Mesendoderm (in vitro differentiated cells): ENCODE measurements at regions not wholly inside any gene's neighbourhood (a gene's known extent, or its start where the extent isn't known, plus 50 kb on each side); places are given as distances from the start of the nearest gene placed in this dataset.

Experiments
- DNase-seq: peaks from one replicate; pipeline ENCODE4 v3.0.0; 2013
- H2AK5ac ChIP-seq: 2 replicates; pipeline ENCODE4 v1.6.1; 2013; ENCODE audit warnings: low read length, inconsistent platforms
- H2BK120ac ChIP-seq: 2 replicates; pipeline ENCODE4 v1.6.1; 2013; ENCODE audit warnings: low read depth, mild to moderate bottlenecking, low read length, moderate library complexity, mixed read lengths
- H2BK15ac ChIP-seq: replicated peaks from 2 replicates; pipeline ENCODE4 v1.6.1; 2013; ENCODE audit warnings: low read depth, mild to moderate bottlenecking, moderate library complexity
- H2BK5ac ChIP-seq: 2 replicates; pipeline ENCODE4 v1.6.1; 2013; ENCODE audit warnings: low read length, inconsistent platforms
- H3K18ac ChIP-seq: 2 replicates; pipeline ENCODE4 v1.6.1; 2013; ENCODE audit warnings: mild to moderate bottlenecking, low read length, mixed read lengths
- H3K23ac ChIP-seq: one replicate; pipeline ENCODE4 v1.6.1; 2013; ENCODE audit warnings: low read length
- H3K27ac ChIP-seq: 2 replicates; pipeline ENCODE4 v1.5.1; 2013; ENCODE audit warnings: low read depth, mild to moderate bottlenecking, inconsistent platforms, low read length, moderate library complexity
- H3K27me3 ChIP-seq: 2 replicates; pipeline ENCODE4 v1.6.1; 2013; ENCODE audit warnings: low read length, control low read depth, mild to moderate bottlenecking, inconsistent platforms; ENCODE audit not compliant: insufficient read depth, poor library complexity
- H3K36me3 ChIP-seq: 2 replicates; pipeline ENCODE4 v1.6.1; 2013; ENCODE audit warnings: low read length, inconsistent platforms; ENCODE audit not compliant: control insufficient read depth, insufficient read depth
- H3K4ac ChIP-seq: one replicate; pipeline ENCODE4 v1.6.1; 2013; ENCODE audit warnings: low read depth, mild to moderate bottlenecking, low read length, moderate library complexity
- H3K4me1 ChIP-seq: 2 replicates; pipeline ENCODE4 v1.6.1; 2013; ENCODE audit warnings: low read depth, low read length, inconsistent platforms; ENCODE audit not compliant: control insufficient read depth
- H3K4me2 ChIP-seq: 2 replicates; pipeline ENCODE4 v1.6.1; 2013; ENCODE audit warnings: low read length
- H3K4me3 ChIP-seq: 2 replicates; pipeline ENCODE4 v1.5.1; 2013; ENCODE audit warnings: mild to moderate bottlenecking, low read length
- H3K56ac ChIP-seq: one replicate; pipeline ENCODE4 v1.6.1; 2013; ENCODE audit warnings: low read length
- H3K79me1 ChIP-seq: 2 replicates; pipeline ENCODE4 v1.6.1; 2013; ENCODE audit warnings: low read length, inconsistent platforms
- H3K79me2 ChIP-seq: 2 replicates; pipeline ENCODE4 v1.6.1; 2013; ENCODE audit warnings: mild to moderate bottlenecking, low read length; ENCODE audit not compliant: control insufficient read depth, insufficient read depth
- H3K9ac ChIP-seq: 2 replicates; pipeline ENCODE4 v1.6.1; 2013; ENCODE audit warnings: low read length, inconsistent platforms
- H4K5ac ChIP-seq: one replicate; pipeline ENCODE4 v1.6.1; 2013; ENCODE audit warnings: low read length
- H4K8ac ChIP-seq: one replicate; pipeline ENCODE4 v1.6.1; 2013; ENCODE audit warnings: low read depth, mild to moderate bottlenecking, control low read depth, low read length, moderate library complexity
- WGBS: extraction: QIAGEN DNeasy Blood & Tissue Kit; methylation state at CpG from one replicate; pipeline ENCODE4 v1.1.7; 2013; ENCODE audit warnings: low lambda C conversion rate, missing lambda C conversion rate; ENCODE audit not compliant: insufficient coverage; ENCODE audit errors: extremely low coverage; 5-methylcytosine and 5-hydroxymethylcytosine counted together

DNA sequence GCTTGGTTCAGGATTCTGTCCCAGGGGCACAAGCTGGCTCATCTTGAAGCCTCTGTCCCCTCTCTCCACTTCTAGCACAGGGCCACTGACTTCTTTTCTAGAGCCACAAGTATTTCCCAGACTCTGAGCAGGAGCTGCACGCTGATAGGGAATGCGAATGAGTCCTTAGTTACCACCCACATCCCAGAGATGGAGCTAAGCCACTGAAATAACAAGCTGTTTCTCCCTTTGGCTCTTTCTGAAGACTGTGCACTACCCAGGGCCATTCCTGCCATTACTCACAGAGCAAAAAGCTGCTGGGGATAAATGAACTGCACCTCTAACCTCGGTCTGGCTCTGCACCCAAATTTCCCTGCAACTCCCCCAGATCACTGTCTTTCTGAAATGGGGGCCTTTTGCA is 70.6 kb downstream of the TSN start:
- Histone ChIP-seq H3K9ac (no peak overlapping the region), H3K18ac (no peak overlapping the region), H3K79me1 (no peaks in the 10 kb centered on the region), H3K4me3 (no peak overlapping the region), H3K79me2 (no peaks in the 10 kb centered on the region), H4K5ac (no peak overlapping the region), H3K27me3 (no peaks in the 10 kb centered on the region), H2BK15ac (no peak overlapping the region), H3K4ac (no peak overlapping the region), H2BK5ac (no peak overlapping the region), H3K27ac (no peak overlapping the region), H3K36me3 (no peaks in the 10 kb centered on the region), H3K23ac (no peak overlapping the region), H3K4me2 (no peak overlapping the region), H3K4me1 (no peaks in the 10 kb centered on the region), H2BK120ac (no peak overlapping the region), H2AK5ac (no peak overlapping the region), H4K8ac (no peak overlapping the region), H3K56ac (no peak overlapping the region)
- WGBS: no CpG with 5 or more reads among the region's 3 CpGs
- no peak for DNase-seq

DNA sequence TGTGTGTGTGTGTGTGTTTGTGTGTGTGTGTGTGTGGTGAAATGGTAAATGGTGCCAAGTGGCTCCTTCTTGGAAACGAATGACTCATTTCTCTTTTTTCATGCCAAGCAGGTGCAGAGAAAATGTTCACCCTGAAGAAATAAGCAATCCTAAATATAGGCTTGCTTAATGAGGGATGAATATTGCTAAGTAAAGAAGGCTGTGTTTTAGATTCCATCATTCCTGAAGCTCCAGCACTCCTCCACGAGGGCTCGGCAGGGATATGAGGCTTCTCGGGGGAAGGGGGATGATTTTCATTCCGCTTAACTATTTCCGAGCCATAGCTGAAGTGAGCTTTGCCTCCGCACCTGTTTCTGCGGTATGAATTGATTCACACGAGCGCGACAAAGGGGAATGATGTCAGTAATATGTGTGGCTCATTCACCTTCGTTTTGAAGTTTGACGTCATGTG is 72.9 kb downstream of the TSN start:
- Histone ChIP-seq H3K27me3 (no peaks in the 10 kb centered on the region), H2BK5ac (no peak overlapping the region), H3K9ac (no peak overlapping the region), H3K79me1 (no peaks in the 10 kb centered on the region), H3K4me3 (no peak overlapping the region), H3K27ac (no peak overlapping the region), H2AK5ac (no peak overlapping the region), H3K4ac (no peak overlapping the region), H3K4me2 (no peak overlapping the region), H2BK120ac (no peak overlapping the region), H2BK15ac (no peak overlapping the region), H4K8ac (no peak overlapping the region), H3K56ac (no peak overlapping the region), H3K79me2 (no peaks in the 10 kb centered on the region), H3K4me1 (no peaks in the 10 kb centered on the region), H3K23ac (no peak overlapping the region), H3K36me3 (no peaks in the 10 kb centered on the region), H4K5ac (no peak overlapping the region), H3K18ac (no peak overlapping the region)
- no peak for DNase-seq
- no CpG with 5 or more reads among the region's 13 CpGs for WGBS

DNA sequence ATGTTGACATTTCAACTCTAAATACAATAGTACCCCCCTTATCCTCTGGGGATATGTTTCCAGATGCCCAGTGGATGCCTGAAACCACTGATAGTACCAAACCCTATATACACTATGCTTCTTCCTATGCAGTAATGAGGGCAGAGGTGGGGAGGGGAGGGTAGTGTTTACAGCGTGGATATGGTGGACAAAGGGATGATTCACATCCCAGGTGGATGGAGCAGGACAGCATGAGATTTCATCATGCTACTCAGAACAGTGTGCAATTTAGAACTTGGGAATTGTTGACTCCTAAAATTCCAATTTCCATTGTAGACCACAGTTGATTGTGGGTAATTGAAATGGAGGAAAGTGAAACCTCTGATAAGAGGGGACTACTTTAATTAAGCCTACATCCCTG is 75.4 kb downstream of the TSN start:
- H3K4me2 ChIP-seq: no peak overlapping the region
- no peaks in the 10 kb centered on the region for H3K79me2 ChIP-seq
- H2BK15ac ChIP-seq: no peak overlapping the region
- no peak overlapping the region for H3K27ac ChIP-seq
- no peak overlapping the region for H3K23ac ChIP-seq
- no peak overlapping the region for H2BK5ac ChIP-seq
- no CpG with 5 or more reads among the region's 1 CpG for WGBS
- H3K4ac ChIP-seq: no peak overlapping the region
- no peak overlapping the region for H3K18ac ChIP-seq
- no peak overlapping the region for H3K4me3 ChIP-seq
- H4K5ac ChIP-seq: no peak overlapping the region
- no peak for DNase-seq
- H3K27me3 ChIP-seq: no peaks in the 10 kb centered on the region
- H3K9ac ChIP-seq: no peak overlapping the region
- H3K36me3 ChIP-seq: no peaks in the 10 kb centered on the region
- H3K79me1 ChIP-seq: no peaks in the 10 kb centered on the region
- no peak overlapping the region for H2BK120ac ChIP-seq
- H4K8ac ChIP-seq: no peak overlapping the region
- H2AK5ac ChIP-seq: no peak overlapping the region
- H3K56ac ChIP-seq: no peak overlapping the region
- no peaks in the 10 kb centered on the region for H3K4me1 ChIP-seq

- Histone ChIP-seq H4K8ac (no peak overlapping the region), H3K27me3 (no peaks in the 10 kb centered on the region), H3K4ac (no peak overlapping the region), H2AK5ac (no peak overlapping the region), H2BK15ac (no peak overlapping the region), H3K4me1 (no peaks in the 10 kb centered on the region), H3K9ac (no peak overlapping the region), H3K56ac (no peak overlapping the region), H3K23ac (peak overlapping the region; percentile 80), H3K79me2 (no peaks in the 10 kb centered on the region), H3K36me3 (no peaks in the 10 kb centered on the region), H2BK5ac (no peak overlapping the region), H3K18ac (no peak overlapping the region), H3K4me3 (no peak overlapping the region), H3K79me1 (no peaks in the 10 kb centered on the region), H4K5ac (no peak overlapping the region), H3K27ac (no peak overlapping the region), H2BK120ac (no peak overlapping the region), H3K4me2 (no peak overlapping the region)
- WGBS: no CpG with 5 or more reads among the region's 9 CpGs
- no peak for DNase-seq
Measured at GRCh38 chr2:121831841-121832240, 76.4 kb downstream of the TSN start.

DNA sequence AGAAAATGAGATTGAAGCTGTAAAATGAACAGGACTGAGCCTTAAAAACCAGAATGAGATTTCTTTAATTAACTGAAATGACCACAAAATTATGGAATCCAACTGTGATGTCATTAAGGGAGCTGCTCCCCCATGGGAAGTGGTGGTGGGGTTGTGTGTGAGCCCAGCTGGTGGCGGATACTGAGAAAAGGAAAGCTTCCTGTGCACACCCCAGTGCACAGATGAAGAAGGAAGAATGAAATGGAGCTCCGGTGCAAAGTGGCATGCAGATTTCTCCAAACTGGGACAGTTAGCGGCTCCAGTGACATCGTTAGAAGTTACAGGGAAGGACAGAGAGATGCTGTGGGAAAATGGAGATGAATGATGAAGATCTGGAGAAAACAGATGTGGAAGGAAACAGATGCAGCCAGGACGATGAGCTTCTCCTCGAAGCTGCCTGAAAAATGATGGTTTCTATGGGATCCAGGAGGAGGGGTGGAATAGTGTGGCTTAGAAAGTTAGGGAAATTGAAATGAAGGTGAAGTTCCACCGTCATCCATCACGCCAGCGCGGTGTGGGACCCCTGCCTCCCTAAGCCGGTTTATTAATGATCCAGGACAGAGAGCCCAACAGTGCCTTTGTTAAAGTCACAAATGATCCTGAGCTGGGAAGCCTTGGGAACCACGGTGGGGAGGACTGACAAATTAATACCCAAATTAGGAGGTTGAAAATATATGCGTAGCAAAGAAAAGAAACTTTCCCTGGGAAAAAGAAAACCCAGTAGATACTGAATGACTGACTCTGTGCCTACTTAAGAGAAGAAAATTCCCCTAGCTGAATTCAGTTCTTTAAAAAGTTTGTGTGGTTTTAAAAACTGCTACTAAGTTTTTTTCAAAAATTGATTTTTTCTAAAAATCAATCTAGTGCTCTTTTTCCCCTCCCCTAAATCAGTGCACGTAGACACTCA is 77.2 kb downstream of the TSN start:
- Histone ChIP-seq H3K4me3 (no peak overlapping the region), H2BK120ac (no peak overlapping the region), H4K8ac (no peak overlapping the region), H2BK5ac (no peak overlapping the region), H3K4me1 (no peaks in the 10 kb centered on the region), H3K4me2 (no peak overlapping the region), H3K36me3 (no peaks in the 10 kb centered on the region), H3K9ac (no peak overlapping the region), H3K79me1 (no peaks in the 10 kb centered on the region), H2BK15ac (no peak overlapping the region), H3K27ac (no peak overlapping the region), H3K23ac (no peak overlapping the region), H3K79me2 (no peaks in the 10 kb centered on the region), H3K4ac (no peak overlapping the region), H4K5ac (no peak overlapping the region), H3K18ac (no peak overlapping the region), H3K56ac (no peak overlapping the region), H3K27me3 (no peaks in the 10 kb centered on the region), H2AK5ac (no peak overlapping the region)
- no CpG with 5 or more reads among the region's 14 CpGs for WGBS
- no peak for DNase-seq

GRCh38 chr2:121833358-121833723 is 77.9 kb downstream of the TSN start:
- no peak overlapping the region for H4K8ac ChIP-seq
- H2BK120ac ChIP-seq: no peak overlapping the region
- no peak overlapping the region for H3K4me2 ChIP-seq
- no peaks in the 10 kb centered on the region for H3K27me3 ChIP-seq
- no peak overlapping the region for H3K4ac ChIP-seq
- H3K18ac ChIP-seq: no peak overlapping the region
- H3K9ac ChIP-seq: no peak overlapping the region
- H3K79me2 ChIP-seq: no peaks in the 10 kb centered on the region
- DNase-seq: no peak
- no peaks in the 10 kb centered on the region for H3K4me1 ChIP-seq
- no peaks in the 10 kb centered on the region for H3K36me3 ChIP-seq
- no peak overlapping the region for H2BK5ac ChIP-seq
- no peak overlapping the region for H2BK15ac ChIP-seq
- H3K56ac ChIP-seq: no peak overlapping the region
- H3K79me1 ChIP-seq: no peaks in the 10 kb centered on the region
- no peak overlapping the region for H4K5ac ChIP-seq
- no peak overlapping the region for H3K23ac ChIP-seq
- no peak overlapping the region for H3K27ac ChIP-seq
- H3K4me3 ChIP-seq: no peak overlapping the region
- H2AK5ac ChIP-seq: no peak overlapping the region
- no CpG with 5 or more reads among the region's 4 CpGs for WGBS
